IMR-90 (cell line): ENCODE measurements at regions not wholly inside any gene's neighbourhood (a gene's known extent, or its start where the extent isn't known, plus 50 kb on each side); places are given as distances from the start of the nearest gene placed in this dataset.
A peak's percentile ranks its signal among the peaks of the same experiment; 100 is the strongest.

Experiments used
- ATAC-seq: fragments of 200-7000 bp; cut with Tn5 transposase; 2 replicates; pipeline ENCODE4 v1.9.1; 2020; ENCODE audit warnings: low read depth, mild to moderate bottlenecking, moderate library complexity
- BruUV-seq: library from RNA; stranded (reverse); fragments of 400-500 nt; replicated peaks from 2 replicates; lab custom pipeline; 2021; lab: Mats Ljungman, UMichigan
- CTCF ChIA-PET: fragments of 300-600 bp; formaldehyde crosslinking; extraction: SDS; loops from one replicate; lab custom pipeline; 2021; ENCODE audit warnings: antibody characterized with exemption; lab: Yijun Ruan, JAX
- POLR2A ChIA-PET: fragments of 300-600 bp; sonication (Branson Sonifier 250); formaldehyde crosslinking; loops from one replicate; lab custom pipeline; 2022; ENCODE audit warnings: antibody characterized with exemption; ENCODE audit not compliant: unreplicated experiment; lab: Charles Lee
- DNase-seq: peaks from one replicate; pipeline ENCODE4 v3.0.0; 2013
- H2AFZ ChIP-seq: replicated peaks from 2 replicates; pipeline ENCODE3; 2013; ENCODE audit warnings: low read length, mild to moderate bottlenecking; ENCODE audit not compliant: poor library complexity
- H2AK5ac ChIP-seq: 2 replicates; pipeline ENCODE4 v1.6.1; 2013; ENCODE audit warnings: low read depth, low read length, inconsistent platforms
- H2AK9ac ChIP-seq: replicated peaks from 2 replicates; pipeline ENCODE3; 2013; ENCODE audit warnings: mild to moderate bottlenecking, low read depth, low read length, moderate library complexity; ENCODE audit not compliant: poor library complexity
- H2BK120ac ChIP-seq: 2 replicates; pipeline ENCODE4 v1.6.1; 2013; ENCODE audit warnings: low read depth, low read length, inconsistent platforms
- H2BK15ac ChIP-seq: 3 replicates; pipeline ENCODE4 v1.6.1; 2013; ENCODE audit warnings: low read depth, low read length, inconsistent platforms
- H2BK20ac ChIP-seq: 2 replicates; pipeline ENCODE4 v1.6.1; 2013; ENCODE audit warnings: low read depth, mild to moderate bottlenecking, inconsistent platforms, low read length, moderate library complexity
- H2BK5ac ChIP-seq: 2 replicates; pipeline ENCODE4 v1.6.1; 2013; ENCODE audit warnings: mild to moderate bottlenecking, low read depth, low read length, inconsistent platforms; ENCODE audit not compliant: poor library complexity, severe bottlenecking
- H3K14ac ChIP-seq: replicated peaks from 2 replicates; pipeline ENCODE4 v1.6.1; 2013; ENCODE audit warnings: low read depth, low read length, inconsistent platforms
- H3K18ac ChIP-seq: 2 replicates; pipeline ENCODE4 v1.6.1; 2013; ENCODE audit warnings: low read depth, low read length, control low read depth
- H3K23ac ChIP-seq: 2 replicates; pipeline ENCODE4 v1.6.1; 2013; ENCODE audit warnings: low read depth, low read length, inconsistent platforms
- H3K27ac ChIP-seq: 2 replicates; pipeline ENCODE4 v1.5.1; 2013; ENCODE audit warnings: mild to moderate bottlenecking, control low read depth, low read length; ENCODE audit not compliant: insufficient read depth
- H3K27me3 ChIP-seq: 2 replicates; pipeline ENCODE4 v1.6.1; 2013; ENCODE audit warnings: low read length; ENCODE audit not compliant: control insufficient read depth, insufficient read depth
- H3K36me3 ChIP-seq: 2 replicates; pipeline ENCODE4 v1.6.1; 2013; ENCODE audit warnings: low read length, mixed read lengths; ENCODE audit not compliant: control insufficient read depth, insufficient read depth
- H3K4ac ChIP-seq: 2 replicates; pipeline ENCODE4 v1.6.1; 2013; ENCODE audit warnings: low read depth, low read length, inconsistent platforms
- H3K4me1 ChIP-seq: 2 replicates; pipeline ENCODE4 v1.6.1; 2013; ENCODE audit warnings: low read length, mixed read lengths; ENCODE audit not compliant: control insufficient read depth, insufficient read depth
- H3K4me2 ChIP-seq: 2 replicates; pipeline ENCODE4 v1.6.1; 2013; ENCODE audit warnings: low read depth, mild to moderate bottlenecking, control low read depth, low read length, moderate library complexity
- H3K4me3 ChIP-seq: 2 replicates; pipeline ENCODE4 v1.5.1; 2013; ENCODE audit warnings: low read depth, mild to moderate bottlenecking, control low read depth, low read length, moderate library complexity; ENCODE audit not compliant: insufficient read depth
- H3K56ac ChIP-seq: 2 replicates; pipeline ENCODE4 v1.6.1; 2013; ENCODE audit warnings: low read length, inconsistent platforms; ENCODE audit not compliant: insufficient read depth; ENCODE audit errors: extremely low read depth
- H3K79me1 ChIP-seq, 2 experiments: 2 replicates each; pipeline ENCODE4 v1.6.1; 2013; ENCODE audit warnings: low read length in 2 of 2, inconsistent platforms in 1 of 2, low read depth in 1 of 2
- H3K9ac ChIP-seq: 2 replicates; pipeline ENCODE4 v1.6.1; 2013; ENCODE audit warnings: low read depth, low read length, control low read depth
- H3K9me1 ChIP-seq: 2 replicates; pipeline ENCODE4 v1.6.1; 2013; ENCODE audit warnings: low read length, inconsistent platforms; ENCODE audit not compliant: insufficient read depth
- H3K9me3 ChIP-seq: 2 replicates; pipeline ENCODE4 v1.6.1; 2013; ENCODE audit warnings: low read length; ENCODE audit not compliant: control insufficient read depth, insufficient read depth
- H4K20me1 ChIP-seq: 2 replicates; pipeline ENCODE4 v1.6.1; 2013; ENCODE audit warnings: low read length, inconsistent platforms; ENCODE audit not compliant: insufficient read depth
- H4K5ac ChIP-seq: 2 replicates; pipeline ENCODE4 v1.6.1; 2013; ENCODE audit warnings: mild to moderate bottlenecking, low read depth, low read length, control low read depth
- H4K8ac ChIP-seq, 2 experiments: 2 replicates each; pipeline ENCODE4 v1.6.1; 2013; ENCODE audit warnings: low read depth in 2 of 2, low read length in 2 of 2, control low read depth in 1 of 2, inconsistent platforms in 1 of 2
- H4K91ac ChIP-seq: 2 replicates; pipeline ENCODE4 v1.6.1; 2013; ENCODE audit warnings: low read depth, low read length, inconsistent platforms; ENCODE audit not compliant: insufficient read depth
- CTCF ChIP-seq: conservative IDR thresholded peaks from 2 replicates; pipeline ENCODE4 v1.5.1; 2012; ENCODE audit warnings: mild to moderate bottlenecking, low read depth, low read length, improper control_type of control experiment
- MAFK ChIP-seq: IDR thresholded peaks from 2 replicates; pipeline ENCODE4 v1.6.1; 2012; ENCODE audit warnings: low read depth, low read length, improper control_type of control experiment
- MXI1 ChIP-seq: IDR thresholded peaks from 2 replicates; pipeline ENCODE4 v1.6.1; 2012; ENCODE audit warnings: low read depth, mild to moderate bottlenecking, low read length, moderate library complexity, borderline replicate concordance
- POLR2A ChIP-seq: IDR thresholded peaks from 2 replicates; pipeline ENCODE4 v1.6.1; 2012; ENCODE audit warnings: mild to moderate bottlenecking, low read depth, low read length
- WGBS, 2 experiments: methylation state at CpG; one replicate each; pipeline versions ENCODE4 v1.1.5 to v1.1.7; 2013; ENCODE audit warnings: missing lambda C conversion rate in 2 of 2; ENCODE audit not compliant: insufficient read length in 1 of 2; ENCODE audit errors: extremely low coverage in 2 of 2; 5-methylcytosine and 5-hydroxymethylcytosine counted together
- dilution Hi-C: fragments of 300-500 bp; cut with HindIII; formaldehyde crosslinking; loops from one replicate; pipeline ENCODE4 v1.14.3; 2018; ENCODE audit warnings: low sequenced_read_pairs; ENCODE audit not compliant: unreplicated experiment
- in situ Hi-C: fragments of 300-500 bp; cut with MboI; formaldehyde crosslinking; loops from 3 replicates; pipeline ENCODE4 v1.14.3; 2019; ENCODE audit warnings: low sequenced_read_pairs, inconsistent platforms, mixed read lengths
- intact Hi-C: fragments of 100-400 bp; cut with micrococcal nuclease; formaldehyde crosslinking; loops from 2 replicates; pipeline ENCODE4 v1.10.0; 2022

GRCh38 chr16:86899151-86899550 lies 320.8 kb downstream of the FOXL1 start:
- no peak for TF ChIP-seq MXI1
- no peak for TF ChIP-seq CTCF
- TF ChIP-seq MAFK: no peak
- TF ChIP-seq POLR2A: no peak
- Histone ChIP-seq H3K23ac (no peak overlapping the region), H3K27ac (no peak overlapping the region), H3K9me3 (no peaks in the 10 kb centered on the region), H3K36me3 (no peaks in the 10 kb centered on the region), H2AK9ac (peak overlapping the region; percentile 20), H4K20me1 (no peaks in the 10 kb centered on the region), H2BK15ac (no peak overlapping the region), H3K9me1 (peaks cover 18% of the 10 kb centered on the region; the same call in 1 of the 2 replicates), H3K56ac (no peak overlapping the region), H4K8ac (no peak overlapping the region; a peak in 1 of 4 replicates), H3K9ac (no peak overlapping the region), H4K5ac (no peak overlapping the region), H3K4ac (no peak overlapping the region), H3K27me3 (peaks cover 1% of the 10 kb centered on the region; the same call in 1 of the 2 replicates), H2BK20ac (no peak overlapping the region; the same call in 1 of the 2 replicates), H2AK5ac (peak overlapping the region; percentile 8; the same call in 1 of the 2 replicates), H2BK5ac (no peak overlapping the region), H4K91ac (no peak overlapping the region), H3K14ac (no peak overlapping the region; the same call in 1 of the 2 replicates), H3K4me1 (peaks cover 11% of the 10 kb centered on the region; the same call in 1 of the 2 replicates), H3K4me2 (no peak overlapping the region), H3K4me3 (no peak overlapping the region), H3K18ac (no peak overlapping the region), H3K79me1 (no peaks in the 10 kb centered on the region), H2BK120ac (peak overlapping the region; percentile 11), H2AFZ (no peak overlapping the region)
- intact Hi-C loops (no loop called here), dilution Hi-C loops (no loop called here), in situ Hi-C loops (no loop called here)
- no CpG with 5 or more reads among the region's 6 CpGs for WGBS, 2 experiments
- ChIA-PET CTCF (no interaction called here), POLR2A (no interaction called here)
- ATAC-seq (no peak), DNase-seq (no peak)
- BruUV-seq: no TSS peak
